HG03095 (cell line): ENCODE measurements at regions not wholly inside any gene's neighbourhood (a gene's known extent, or its start where the extent isn't known, plus 50 kb on each side); places are given as distances from the start of the nearest gene placed in this dataset.
"Not testable (repeated sequence)": the region's sequence is repeated elsewhere in the genome, so short reads cannot be mapped to it uniquely, and the experiment has no call there.

ENCODE experiments used
- ATAC-seq: cut with Tn5 transposase; IDR thresholded peaks from one replicate; pipeline ENCODE4 v1.9.1; 2021; ENCODE audit warnings: moderate library complexity; ENCODE audit not compliant: unreplicated experiment

- ATAC-seq = no peak
Observed at GRCh38 chr13:21228738-21229137, 52.3 kb downstream of the MRPL57 start.

GRCh38 chr13:21229241-21230024, 53.0 kb downstream of the MRPL57 start:
- ATAC-seq = no peak

DNA sequence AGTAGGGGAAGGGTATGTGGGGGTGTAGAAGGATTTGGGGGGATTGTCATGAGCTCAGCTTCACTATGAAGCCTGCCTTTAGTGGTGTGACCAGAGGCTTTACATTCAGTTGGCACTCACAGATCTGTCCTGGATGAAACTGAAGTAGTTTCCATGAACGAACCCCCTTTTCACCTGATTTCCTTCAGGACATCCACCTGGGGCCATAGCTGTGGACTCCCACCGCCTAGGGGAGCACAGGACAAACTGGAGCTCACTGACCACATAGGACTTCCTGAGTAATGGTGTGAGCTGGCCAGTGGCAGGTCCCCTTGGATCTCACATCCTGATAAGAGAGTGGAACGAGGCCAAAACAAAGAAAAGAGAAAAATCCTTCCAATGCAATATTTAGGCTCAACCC, 54.1 kb downstream of the MRPL57 start:
- no peak for ATAC-seq

- ATAC-seq = no peak
Observed at GRCh38 chr13:21231426-21231940, 55.0 kb downstream of the MRPL57 start.

DNA sequence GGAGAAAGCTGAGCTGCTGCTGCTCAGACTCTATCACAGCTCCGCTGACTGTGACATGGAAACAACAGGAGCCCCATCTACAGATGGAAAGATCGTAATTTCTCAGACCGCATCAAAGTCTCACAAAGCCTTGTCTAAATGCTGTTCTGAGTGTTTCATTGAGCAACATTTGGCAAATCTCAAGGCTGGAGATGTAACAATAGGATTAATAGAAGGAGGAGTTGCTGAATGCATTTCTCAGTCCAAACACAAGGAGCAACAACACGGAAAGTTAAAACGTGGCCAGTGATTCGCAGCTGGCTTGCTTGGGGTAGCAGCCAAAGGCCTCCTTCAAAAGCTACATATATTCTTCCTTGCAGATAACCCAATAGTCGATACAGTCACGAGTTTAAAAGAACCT, 55.7 kb downstream of the MRPL57 start:
- ATAC-seq = no peak

GRCh38 chr13:21232599-21232998, 56.1 kb downstream of the MRPL57 start:
- no peak for ATAC-seq

- ATAC-seq = no peak
Observed at GRCh38 chr13:21233086-21233485, 56.6 kb downstream of the MRPL57 start.

DNA sequence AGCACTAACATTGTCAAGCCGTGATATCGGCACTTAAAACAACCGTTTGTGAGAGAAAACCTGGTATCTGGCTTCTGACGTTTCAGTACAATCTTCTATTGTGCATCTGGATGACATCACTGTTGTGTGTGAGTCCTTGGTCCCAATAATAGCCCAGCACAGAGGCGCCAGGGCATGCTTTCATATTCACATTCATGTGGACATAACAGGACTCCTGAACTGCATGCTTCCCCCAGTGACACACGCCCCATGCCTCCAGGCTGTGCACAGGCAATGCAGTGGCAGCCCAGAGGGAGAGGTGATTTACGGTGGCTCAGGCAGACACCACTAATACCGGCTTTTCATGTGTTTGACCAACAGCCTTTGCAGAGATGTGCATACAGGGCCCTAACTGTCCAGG, 58.1 kb downstream of the MRPL57 start:
- ATAC-seq = no peak

DNA sequence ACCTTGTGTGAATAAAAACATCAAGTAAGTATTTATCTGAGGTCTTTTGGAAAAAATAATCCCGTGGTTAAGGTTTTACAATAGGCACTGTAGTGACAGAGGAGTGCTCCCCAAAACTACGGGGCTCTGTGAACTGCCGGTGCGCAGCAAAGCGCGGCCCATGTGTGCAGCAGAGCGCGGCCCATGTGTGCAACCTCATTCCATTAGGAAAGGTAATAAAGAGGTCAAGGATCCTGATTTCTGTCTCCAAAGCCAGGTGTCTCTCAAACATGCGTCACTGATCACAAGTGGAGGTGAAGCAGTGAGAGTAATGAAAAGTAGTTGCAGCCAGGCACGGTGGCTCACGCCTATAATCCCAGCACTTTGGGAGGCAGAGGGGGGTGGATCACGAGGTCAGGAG, 58.7 kb downstream of the MRPL57 start:
- ATAC-seq = no peak

DNA sequence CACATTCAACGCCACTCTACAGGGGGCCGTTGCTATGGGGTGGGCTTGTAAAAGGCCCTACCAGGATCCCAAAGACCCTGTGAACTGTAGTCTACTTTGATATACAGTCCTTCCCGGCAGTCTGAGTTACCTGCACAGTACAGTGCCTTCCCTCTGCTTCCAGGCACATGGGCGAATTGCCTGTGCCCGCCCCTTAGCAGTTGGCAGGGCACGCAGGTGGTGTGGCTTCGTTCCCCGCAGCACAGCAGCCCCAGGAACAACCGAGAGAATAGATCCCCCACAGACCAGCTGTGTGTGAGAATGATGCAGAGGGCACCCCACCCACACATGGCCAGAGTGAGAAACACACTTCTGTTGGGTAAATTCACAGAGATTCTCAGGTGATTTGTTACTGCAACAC, 60.6 kb downstream of the MRPL57 start:
- no peak for ATAC-seq

GRCh38 chr13:21238267-21238666, 61.8 kb downstream of the MRPL57 start:
- ATAC-seq = no peak

- ATAC-seq = no peak
Observed at GRCh38 chr13:21240586-21240985, 64.1 kb downstream of the MRPL57 start.

DNA sequence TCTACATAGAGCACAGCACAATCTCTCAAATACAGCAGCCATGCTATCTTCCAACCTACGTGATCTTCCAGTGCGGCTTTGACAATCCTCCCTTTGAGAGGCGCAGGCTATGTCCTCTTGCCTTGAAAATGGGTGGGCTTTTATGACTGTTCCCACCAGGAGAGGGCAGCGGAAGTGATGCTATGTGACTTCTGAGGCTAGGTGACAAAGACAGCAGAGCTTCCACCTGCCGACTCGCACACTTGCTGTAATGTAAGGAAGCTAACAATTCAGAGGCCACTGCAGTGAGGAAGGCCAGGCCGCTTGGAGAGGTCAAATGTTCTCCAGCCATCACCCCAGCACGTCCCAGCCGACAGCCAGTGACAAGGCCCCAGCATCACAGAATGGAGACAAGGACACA, 65.8 kb downstream of the MRPL57 start:
- no peak for ATAC-seq

DNA sequence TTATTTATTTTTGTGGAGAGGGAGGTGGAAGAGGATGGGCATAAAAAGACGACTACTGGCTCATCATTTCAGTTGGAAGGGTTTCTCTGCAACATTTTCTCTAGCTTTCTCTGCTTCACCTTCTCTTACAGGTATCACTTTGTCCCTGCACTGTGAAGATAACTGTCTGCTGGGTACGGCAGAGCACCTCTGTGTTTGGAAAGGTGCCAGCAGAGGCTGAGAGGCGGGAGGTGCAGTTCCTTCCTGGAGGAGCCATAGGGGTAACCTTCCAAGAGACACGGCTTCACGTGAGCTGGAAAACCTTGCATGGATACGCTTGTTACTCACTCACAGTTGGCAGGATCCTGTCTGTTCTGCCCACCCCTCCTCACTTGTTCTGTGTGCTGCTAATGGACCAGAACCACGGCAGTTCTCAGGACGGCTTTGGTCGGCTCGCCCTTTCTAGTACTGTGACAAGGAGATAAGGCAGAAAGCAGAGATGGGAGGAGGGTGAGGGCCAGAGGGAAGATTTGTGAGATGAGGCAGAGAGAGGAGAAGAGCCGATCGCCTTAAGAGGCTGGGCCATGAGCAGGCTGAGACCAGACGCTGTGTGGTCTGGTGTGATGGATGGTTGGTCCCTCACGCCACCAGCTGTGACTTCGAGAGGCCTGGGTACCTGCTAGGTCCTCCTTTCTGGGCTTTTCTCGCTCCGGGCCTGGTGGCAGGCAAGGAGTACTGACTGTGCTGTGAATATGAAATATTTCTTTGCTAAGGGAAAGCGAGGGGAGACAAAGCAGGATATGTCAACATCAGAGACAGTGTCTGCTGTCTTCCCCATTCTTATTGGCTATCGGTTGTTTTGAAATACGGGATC, 66.8 kb downstream of the MRPL57 start:
- no peak for ATAC-seq

- not testable (repeated sequence) for ATAC-seq
Observed at GRCh38 chr13:21243898-21244184, 67.4 kb downstream of the MRPL57 start.

GRCh38 chr13:21246761-21247452, 70.4 kb downstream of the MRPL57 start:
- ATAC-seq = no peak

DNA sequence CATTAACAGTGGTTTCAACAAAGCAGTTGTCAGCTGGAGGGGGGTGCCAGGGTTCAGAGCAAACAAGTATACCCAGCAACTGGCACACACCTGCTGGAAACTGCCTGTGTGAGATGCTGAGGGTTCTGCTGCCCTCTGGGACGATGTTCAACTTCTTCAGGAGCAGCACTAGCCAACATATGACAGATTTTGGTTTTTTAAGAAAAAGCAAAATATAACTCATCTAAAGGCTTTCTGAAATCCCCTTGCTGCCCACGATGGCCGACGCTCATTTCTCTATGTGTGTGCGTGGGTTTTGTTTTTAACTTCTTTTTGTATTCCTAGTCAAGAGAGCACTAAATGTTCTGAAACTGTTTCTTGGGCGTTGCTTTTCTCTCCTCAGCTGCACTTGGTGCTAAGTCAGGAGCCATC, 79.9 kb downstream of the MRPL57 start:
- ATAC-seq = no peak

DNA sequence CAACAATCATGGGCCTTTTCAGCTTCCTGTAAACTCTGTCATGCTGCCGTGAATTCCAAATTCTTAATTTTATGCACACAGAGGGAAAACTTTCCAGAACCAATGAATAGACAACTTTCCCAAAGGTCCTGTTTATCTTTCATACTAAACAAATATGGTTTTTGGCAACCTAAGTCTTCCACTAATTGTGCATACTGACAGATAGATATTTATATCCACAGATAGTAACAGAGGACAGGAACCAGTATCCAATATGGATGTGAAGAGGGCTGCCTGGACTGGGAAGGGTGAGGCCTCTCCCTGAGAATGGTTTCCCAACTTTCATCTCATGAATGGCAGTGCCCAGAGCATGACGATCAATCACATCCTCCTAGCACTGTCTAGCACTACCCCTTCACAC, 80.4 kb downstream of the MRPL57 start:
- no peak for ATAC-seq

DNA sequence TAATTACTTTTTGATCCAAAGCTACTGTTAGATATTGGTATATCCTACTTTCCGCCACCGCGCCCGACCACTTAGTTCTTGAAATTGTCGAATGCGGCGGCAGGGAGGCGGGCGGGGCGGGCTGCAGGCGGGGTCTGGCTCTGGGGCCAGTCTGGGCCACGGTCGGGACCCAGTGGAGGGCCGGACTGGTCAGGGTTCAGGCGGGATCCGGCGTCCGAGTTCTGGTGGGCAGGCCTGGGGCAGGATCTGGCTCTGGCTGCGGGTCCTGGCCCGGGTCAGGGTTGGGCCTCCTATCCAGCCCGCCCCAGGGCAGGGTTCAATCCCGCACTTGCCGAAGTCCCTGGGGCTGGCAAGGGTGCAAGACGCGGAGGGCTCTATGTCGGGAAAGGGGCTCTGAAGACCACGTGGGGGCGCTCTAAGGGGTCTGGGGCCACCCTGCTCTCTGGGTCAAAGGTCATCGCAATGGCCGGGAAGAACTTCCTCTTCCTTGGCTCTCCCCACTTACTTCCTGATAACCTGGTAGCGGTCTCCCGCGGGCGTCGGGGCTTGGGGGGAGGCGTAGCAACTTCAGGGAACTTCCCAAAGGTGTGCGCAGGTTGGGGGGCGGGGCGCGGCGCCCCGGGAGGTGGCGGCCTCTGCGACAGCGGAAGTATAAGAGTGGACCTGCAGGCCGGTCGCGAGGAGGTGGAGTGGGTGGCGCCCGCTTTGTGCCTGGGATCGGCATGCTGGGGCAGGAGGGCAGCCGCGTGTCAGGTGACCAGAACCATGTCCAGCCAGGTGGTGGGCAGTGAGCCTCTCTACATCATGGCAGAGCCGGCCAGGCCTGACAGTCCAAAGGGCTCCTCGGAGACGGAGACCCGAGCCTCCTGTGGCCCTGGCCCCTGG, 83.4 kb downstream of the MRPL57 start:
- ATAC-seq = no peak

DNA sequence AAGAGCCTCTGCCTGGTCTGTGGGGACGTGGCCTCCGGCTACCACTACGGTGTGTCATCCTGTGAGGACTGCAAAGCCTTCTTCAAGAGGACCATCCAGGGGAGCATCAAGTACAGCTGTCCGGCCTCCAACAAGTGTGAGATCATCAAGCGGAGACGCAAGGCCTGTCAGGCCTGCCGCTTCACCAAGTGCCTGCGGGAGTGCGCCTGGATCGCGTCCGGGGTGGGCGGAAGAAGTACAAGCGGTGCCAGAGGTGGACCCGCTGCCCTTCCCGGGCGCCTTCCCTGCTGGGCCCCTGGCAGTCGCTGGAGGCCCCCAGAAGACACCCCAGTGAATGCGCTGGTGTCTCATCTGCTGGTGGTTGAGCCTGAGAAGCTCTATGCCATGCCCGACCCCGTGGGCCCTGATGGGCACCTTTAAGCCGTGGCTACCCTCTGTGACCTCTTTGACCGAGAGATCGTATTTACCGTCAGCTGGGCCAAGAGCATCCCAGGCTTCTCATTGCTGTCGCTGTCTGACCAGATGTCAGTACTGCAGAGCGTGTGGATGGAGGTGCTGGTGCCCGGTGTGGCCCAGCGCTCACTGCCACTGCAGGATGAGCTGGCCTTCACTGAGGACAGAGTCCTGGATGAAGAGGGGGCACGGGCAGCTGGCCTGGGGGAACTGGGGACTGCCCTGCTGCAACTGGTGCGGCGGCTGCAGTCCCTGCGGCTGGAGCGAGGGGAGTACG, 84.3 kb downstream of the MRPL57 start:
- not testable (repeated sequence) for ATAC-seq
